H9 (cell line): ENCODE measurements at regions not wholly inside any gene's neighbourhood (a gene's known extent, or its start where the extent isn't known, plus 50 kb on each side); places are given as distances from the start of the nearest gene placed in this dataset.

ENCODE experiments used
- DNase-seq: peaks from one replicate; pipeline ENCODE4 v3.0.0-alpha.2; 2017
- H2AFZ ChIP-seq: one replicate; pipeline ENCODE4 v1.6.1; 2013; ENCODE audit warnings: mild to moderate bottlenecking, low read length, control low read depth, moderate library complexity
- H2AK5ac ChIP-seq: 2 replicates; pipeline ENCODE4 v1.6.1; 2013; ENCODE audit warnings: low read length, control low read depth, mixed read lengths; ENCODE audit not compliant: insufficient read length
- H2BK120ac ChIP-seq: one replicate; pipeline ENCODE4 v1.6.1; 2013; ENCODE audit warnings: low read depth, mild to moderate bottlenecking, low read length, control low read depth, inconsistent platforms; ENCODE audit not compliant: poor library complexity, severe bottlenecking
- H2BK12ac ChIP-seq: 2 replicates; pipeline ENCODE4 v1.6.1; 2013; ENCODE audit warnings: low read length, control low read depth, mixed read lengths, low read depth; ENCODE audit not compliant: insufficient read length
- H2BK15ac ChIP-seq: 2 replicates; pipeline ENCODE4 v1.6.1; 2013; ENCODE audit warnings: low read depth, low read length, control low read depth
- H2BK20ac ChIP-seq: one replicate; pipeline ENCODE4 v1.6.1; 2013; ENCODE audit warnings: low read depth, mild to moderate bottlenecking, low read length, control low read depth, inconsistent platforms; ENCODE audit not compliant: poor library complexity, severe bottlenecking
- H2BK5ac ChIP-seq: 2 replicates; pipeline ENCODE4 v1.6.1; 2013; ENCODE audit warnings: low read length, control low read depth, mixed read lengths; ENCODE audit not compliant: insufficient read length
- H3K14ac ChIP-seq: 2 replicates; pipeline ENCODE4 v1.6.1; 2013; ENCODE audit warnings: low read length, control low read depth; ENCODE audit not compliant: insufficient read depth
- H3K18ac ChIP-seq: 2 replicates; pipeline ENCODE4 v1.6.1; 2013; ENCODE audit warnings: low read depth, mild to moderate bottlenecking, mixed read lengths, low read length, control low read depth; ENCODE audit not compliant: insufficient read length
- H3K23ac ChIP-seq: 2 replicates; pipeline ENCODE4 v1.6.1; 2013; ENCODE audit warnings: low read length, control low read depth, mixed read lengths, low read depth; ENCODE audit not compliant: insufficient read length
- H3K23me2 ChIP-seq: 2 replicates; pipeline ENCODE4 v1.6.1; 2013; ENCODE audit warnings: low read depth, mild to moderate bottlenecking, mixed read lengths, low read length, control low read depth; ENCODE audit not compliant: insufficient read length, poor library complexity, severe bottlenecking
- H3K27ac ChIP-seq: 2 replicates; pipeline ENCODE4 v1.5.1; 2013; ENCODE audit warnings: low read length, control low read depth, mixed read lengths, low read depth; ENCODE audit not compliant: insufficient read length
- H3K27me3 ChIP-seq: 2 replicates; pipeline ENCODE4 v1.6.1; 2013; ENCODE audit warnings: low read length, control low read depth, inconsistent platforms; ENCODE audit not compliant: insufficient read depth
- H3K4ac ChIP-seq: 2 replicates; pipeline ENCODE4 v1.6.1; 2013; ENCODE audit warnings: low read depth, mild to moderate bottlenecking, control low read depth, inconsistent platforms, low read length, moderate library complexity
- H3K4me1 ChIP-seq: 2 replicates; pipeline ENCODE4 v1.6.1; 2013; ENCODE audit warnings: low read length, control low read depth, inconsistent platforms; ENCODE audit not compliant: insufficient read depth
- H3K4me2 ChIP-seq: 2 replicates; pipeline ENCODE4 v1.6.1; 2013; ENCODE audit warnings: low read length, control low read depth, mixed read lengths; ENCODE audit not compliant: insufficient read length, insufficient read depth
- H3K56ac ChIP-seq: 2 replicates; pipeline ENCODE4 v1.6.1; 2013; ENCODE audit warnings: low read depth, mild to moderate bottlenecking, mixed read lengths, low read length, control low read depth; ENCODE audit not compliant: insufficient read length
- H3K79me1 ChIP-seq: 2 replicates; pipeline ENCODE4 v1.6.1; 2013; ENCODE audit warnings: low read depth, mild to moderate bottlenecking, moderate library complexity, low read length, control low read depth, inconsistent platforms; ENCODE audit not compliant: insufficient read depth, poor library complexity, severe bottlenecking
- H3K79me2 ChIP-seq: 2 replicates; pipeline ENCODE4 v1.6.1; 2013; ENCODE audit warnings: low read length, control low read depth, inconsistent platforms; ENCODE audit not compliant: insufficient read depth
- H3K9ac ChIP-seq: 2 replicates; pipeline ENCODE4 v1.6.1; 2013; ENCODE audit warnings: low read length, control low read depth, mixed read lengths; ENCODE audit not compliant: insufficient read length; ENCODE audit errors: extremely low read depth
- H3K9me3 ChIP-seq: one replicate; pipeline ENCODE4 v1.6.1; 2013; ENCODE audit warnings: low read depth, low read length, inconsistent platforms; ENCODE audit not compliant: control insufficient read depth
- H3T11ph ChIP-seq: one replicate; pipeline ENCODE4 v1.6.1; 2013; ENCODE audit warnings: mild to moderate bottlenecking, low read length, control low read depth, inconsistent platforms
- H4K20me1 ChIP-seq: one replicate; pipeline ENCODE4 v1.6.1; 2013; ENCODE audit not compliant: control insufficient read depth, insufficient read length, insufficient read depth
- H4K5ac ChIP-seq: 2 replicates; pipeline ENCODE4 v1.6.1; 2013; ENCODE audit warnings: low read depth, mild to moderate bottlenecking, mixed read lengths, low read length, control low read depth; ENCODE audit not compliant: insufficient read length
- H4K8ac ChIP-seq: replicated peaks from 2 replicates; pipeline ENCODE4 v1.6.1; 2013; ENCODE audit warnings: low read length, control low read depth, mixed read lengths, low read depth; ENCODE audit not compliant: insufficient read length
- H4K91ac ChIP-seq: 2 replicates; pipeline ENCODE4 v1.6.1; 2013; ENCODE audit warnings: low read depth, mild to moderate bottlenecking, moderate library complexity, mixed read lengths, low read length, control low read depth; ENCODE audit not compliant: insufficient read length
- H3K27ac Mint-ChIP-seq, 3 experiments: 2 replicates in 2 of 3; 3 replicates in 1 of 3; pipeline ENCODE4 v1.8.0; 2020 to 2021; ENCODE audit warnings: mixed read lengths in 3 of 3, mild to moderate bottlenecking in 1 of 3, moderate library complexity in 1 of 3
- H3K27me3 Mint-ChIP-seq: 2 replicates; pipeline ENCODE4 v1.8.0; 2021; ENCODE audit warnings: low read depth, mild to moderate bottlenecking, moderate library complexity, mixed read lengths
- H3K36me3 Mint-ChIP-seq, 3 experiments: 2 replicates in 2 of 3; 3 replicates in 1 of 3; pipeline ENCODE4 v1.8.0; 2020 to 2021; ENCODE audit warnings: low read depth in 3 of 3, mixed read lengths in 3 of 3; ENCODE audit not compliant: insufficient read depth in 1 of 3
- H3K4me1 Mint-ChIP-seq, 2 experiments: 2 replicates each; pipeline ENCODE4 v1.8.0; 2020; ENCODE audit warnings: mixed read lengths in 2 of 2
- H3K4me3 Mint-ChIP-seq, 2 experiments: 2 replicates in 1 of 2; 3 replicates in 1 of 2; pipeline ENCODE4 v1.8.0; 2020 to 2021; ENCODE audit warnings: mild to moderate bottlenecking in 2 of 2, mixed read lengths in 2 of 2, moderate library complexity in 1 of 2
- H3K9me3 Mint-ChIP-seq, 2 experiments: 2 replicates in 1 of 2; 3 replicates in 1 of 2; pipeline ENCODE4 v1.8.0; 2020; ENCODE audit warnings: mild to moderate bottlenecking in 2 of 2, mixed read lengths in 2 of 2, moderate library complexity in 1 of 2
- WGBS: extraction: QIAGEN DNeasy Blood & Tissue Kit; methylation state at CpG from one replicate; pipeline ENCODE4 v1.1.7; 2013; ENCODE audit warnings: missing lambda C conversion rate, low lambda C conversion rate, mixed read lengths; ENCODE audit not compliant: insufficient read length; ENCODE audit errors: extremely low coverage; 5-methylcytosine and 5-hydroxymethylcytosine counted together
- TF ChIP-seq, protein P1 (sequence below): fragments of 200-600 bp; sonication (generic); conservative IDR thresholded peaks from 3 replicates; pipeline ENCODE4 v1.8.0; 2021; ENCODE audit warnings: antibody characterized with exemption, mild to moderate bottlenecking

DNA sequence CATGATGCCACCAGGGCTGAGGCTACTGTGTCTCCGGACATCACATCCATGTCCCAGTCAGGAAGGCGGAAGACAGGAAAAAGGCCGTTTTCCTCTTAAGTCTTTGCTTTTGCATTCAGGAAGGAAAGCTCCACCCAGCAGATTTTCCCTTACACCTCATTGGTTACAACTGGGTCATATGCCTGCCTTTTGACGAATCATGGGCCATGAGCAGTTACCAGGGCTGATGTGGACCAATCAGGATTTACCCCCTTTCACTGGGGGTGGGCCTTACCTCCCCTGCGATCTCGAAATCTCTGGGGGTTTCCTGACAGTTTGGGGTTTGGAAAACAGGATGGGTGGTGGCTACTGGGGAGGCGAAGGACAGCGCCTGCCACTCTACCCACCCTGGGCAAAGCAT is 52.5 kb upstream of the GRPEL1 start:
- no peak overlapping the region for H3K18ac ChIP-seq
- no peak overlapping the region for H2AK5ac ChIP-seq
- no peaks in the 10 kb centered on the region for H3K23me2 ChIP-seq
- 0 out of 2 replicates have a peak, but pooled peaks cover 3% of the 10 kb centered on the region for H3K27me3 ChIP-seq
- no peak overlapping the region for H2BK20ac ChIP-seq
- H3K27me3 Mint-ChIP-seq = peaks cover 34% of the 10 kb centered on the region
- no CpG with 5 or more reads among the region's 8 CpGs for WGBS
- no peaks in the 10 kb centered on the region for H3K79me1 ChIP-seq
- H2BK12ac ChIP-seq = no peak overlapping the region
- no peak overlapping the region for H3K23ac ChIP-seq
- no peak overlapping the region for H4K91ac ChIP-seq
- no peak overlapping the region for H2BK15ac ChIP-seq
- no peak overlapping the region for H3T11ph ChIP-seq
- no peak overlapping the region for H3K4me2 ChIP-seq
- H3K4me3 Mint-ChIP-seq = no peak overlapping the region
- H3K56ac ChIP-seq = no peak overlapping the region
- H2AFZ ChIP-seq = no peak overlapping the region
- H4K8ac ChIP-seq = no peak overlapping the region
- H2BK120ac ChIP-seq = no peak overlapping the region
- H3K36me3 Mint-ChIP-seq = no peaks in the 10 kb centered on the region
- no peak overlapping the region for H3K27ac ChIP-seq
- no peak overlapping the region; a peak in 1 of 7 replicates for H3K27ac Mint-ChIP-seq
- no peak overlapping the region for H3K14ac ChIP-seq
- no peaks in the 10 kb centered on the region for H4K20me1 ChIP-seq
- peak; percentile 45 for DNase-seq
- H4K5ac ChIP-seq = no peak overlapping the region
- H3K4ac ChIP-seq = no peak overlapping the region
- H3K9me3 Mint-ChIP-seq = peaks cover under 1 to 5% of the 10 kb centered on the region in 2 experiments; a peak in 4 of 5 replicates
- H3K4me1 Mint-ChIP-seq = peaks cover 0 to 9% of the 10 kb centered on the region in 2 experiments; a peak in 2 of 4 replicates
- TF ChIP-seq, protein P1, sequence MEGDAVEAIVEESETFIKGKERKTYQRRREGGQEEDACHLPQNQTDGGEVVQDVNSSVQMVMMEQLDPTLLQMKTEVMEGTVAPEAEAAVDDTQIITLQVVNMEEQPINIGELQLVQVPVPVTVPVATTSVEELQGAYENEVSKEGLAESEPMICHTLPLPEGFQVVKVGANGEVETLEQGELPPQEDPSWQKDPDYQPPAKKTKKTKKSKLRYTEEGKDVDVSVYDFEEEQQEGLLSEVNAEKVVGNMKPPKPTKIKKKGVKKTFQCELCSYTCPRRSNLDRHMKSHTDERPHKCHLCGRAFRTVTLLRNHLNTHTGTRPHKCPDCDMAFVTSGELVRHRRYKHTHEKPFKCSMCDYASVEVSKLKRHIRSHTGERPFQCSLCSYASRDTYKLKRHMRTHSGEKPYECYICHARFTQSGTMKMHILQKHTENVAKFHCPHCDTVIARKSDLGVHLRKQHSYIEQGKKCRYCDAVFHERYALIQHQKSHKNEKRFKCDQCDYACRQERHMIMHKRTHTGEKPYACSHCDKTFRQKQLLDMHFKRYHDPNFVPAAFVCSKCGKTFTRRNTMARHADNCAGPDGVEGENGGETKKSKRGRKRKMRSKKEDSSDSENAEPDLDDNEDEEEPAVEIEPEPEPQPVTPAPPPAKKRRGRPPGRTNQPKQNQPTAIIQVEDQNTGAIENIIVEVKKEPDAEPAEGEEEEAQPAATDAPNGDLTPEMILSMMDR = no peak
- H3K4me1 ChIP-seq = no peaks in the 10 kb centered on the region
- no peak overlapping the region for H2BK5ac ChIP-seq
- no peaks in the 10 kb centered on the region for H3K79me2 ChIP-seq
- no peak overlapping the region for H3K9ac ChIP-seq
- H3K9me3 ChIP-seq = no peaks in the 10 kb centered on the region
